ENCODE measurements at regions not wholly inside any gene's neighbourhood (a gene's known extent, or its start where the extent isn't known, plus 50 kb on each side); places are given as distances from the start of the nearest gene placed in this dataset.
"Not testable (repeated sequence)": the region's sequence is repeated elsewhere in the genome, so short reads cannot be mapped to it uniquely, and the experiment has no call there.

DNA sequence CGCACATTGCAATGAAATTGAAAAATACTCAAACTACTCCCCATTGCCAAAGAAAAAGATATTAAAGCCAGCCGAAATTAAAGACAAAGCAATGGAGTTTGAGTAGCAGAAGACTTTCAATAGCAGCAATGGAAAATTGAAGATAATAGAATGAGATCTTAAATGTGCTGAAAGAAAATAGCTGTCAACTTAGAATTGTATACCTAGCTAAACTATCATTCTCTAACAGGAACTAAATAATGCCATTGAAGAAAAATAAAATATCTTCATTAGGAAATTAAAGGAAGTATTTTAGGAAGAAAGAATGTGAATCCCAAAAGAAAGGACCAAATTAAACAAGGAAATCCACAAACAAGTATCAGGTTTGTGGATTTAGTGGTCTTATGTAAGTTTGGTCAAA is 165.6 kb downstream of the USP31 start:
- Histone ChIP-seq H3K14ac (ENCODE audit: insufficient read length) (no peak overlapping the region), H3K79me1 (ENCODE audit: low read depth, low read length) (no peaks in the 10 kb centered on the region), H4K91ac (replicated peaks; ENCODE audit: insufficient read length, low read length) (no peak overlapping the region), H4K5ac (ENCODE audit: insufficient read length, low read depth, low read length) (no peak overlapping the region), H2AFZ (ENCODE audit: low read length) (no peak overlapping the region), H3K4me3 (ENCODE audit: extremely low read depth in 1 of 4, insufficient read depth in 2 of 4, low read depth in 3 of 4, low read length in 4 of 4) (no peak overlapping the region), H3K18ac (ENCODE audit: extremely low read depth, low read length) (no peak overlapping the region), H3K9ac (replicated peaks in 1 of 4; ENCODE audit: extremely low read depth in 1 of 4, low read depth in 3 of 4, low read length in 3 of 4) (no peak overlapping the region), H3K27me3 (replicated peaks in 1 of 4; ENCODE audit: control insufficient read depth in 3 of 4, extremely low read depth in 1 of 4, insufficient read depth in 3 of 4, low read length in 3 of 4) (no peaks in the 10 kb centered on the region; a peak in 1 of 7 replicates), H2BK120ac (replicated peaks; ENCODE audit: low read depth, low read length) (no peak overlapping the region), H3K27ac (ENCODE audit: low read depth, low read length) (no peak overlapping the region), H4K20me1 (replicated peaks in 1 of 2; ENCODE audit: control insufficient read depth in 1 of 2, insufficient read depth in 2 of 2, low read length in 2 of 2) (no peaks in the 10 kb centered on the region), H2BK15ac (ENCODE audit: low read length) (no peak overlapping the region), H2BK12ac (ENCODE audit: low read depth, low read length) (no peak overlapping the region), H3K79me2 (ENCODE audit: control insufficient read depth in 1 of 2, insufficient read depth in 2 of 2, low read length in 2 of 2) (no peaks in the 10 kb centered on the region), H3K56ac (replicated peaks; ENCODE audit: insufficient read length, low read depth, low read length) (no peak overlapping the region), H3K4me2 (ENCODE audit: insufficient read depth in 1 of 2, low read depth in 2 of 2, low read length in 2 of 2) (no peak overlapping the region), H4K8ac (ENCODE audit: extremely low read depth, insufficient read depth, low read length) (no peak overlapping the region), H2BK5ac (ENCODE audit: low read depth, low read length) (no peak overlapping the region), H3K4me1 (replicated peaks in 1 of 4; ENCODE audit: control insufficient read depth in 3 of 4, insufficient read depth in 4 of 4, low read length in 3 of 4) (no peaks in the 10 kb centered on the region), H3K36me3 (ENCODE audit: control insufficient read depth in 2 of 4, insufficient read depth in 4 of 4, low read length in 3 of 4) (no peaks in the 10 kb centered on the region), H3K9me3 (ENCODE audit: insufficient read depth in 2 of 2, low read depth in 1 of 2, low read length in 1 of 2) (peaks cover 3 to 9% of the 10 kb centered on the region in 2 experiments; a peak in 2 of 4 replicates), H3K23me2 (ENCODE audit: low read depth, low read length) (peaks cover 4% of the 10 kb centered on the region; the same call in 1 of the 2 replicates), H2BK20ac (ENCODE audit: low read length) (no peak overlapping the region), H3K23ac (ENCODE audit: insufficient read length) (no peak overlapping the region), H2AK5ac (ENCODE audit: low read depth, low read length) (no peak overlapping the region), H3K4ac (replicated peaks; ENCODE audit: insufficient read length, low read depth, low read length) (no peak overlapping the region)
- CTCF ChIA-PET (ENCODE audit: partially characterized antibody), result no interaction called here
- TF ChIP-seq EZH2 (IDR thresholded peaks at IDR 0.05; ENCODE audit: low read depth, low read length, severe bottlenecking) (no peak), POLR2AphosphoS5 (IDR thresholded peaks at IDR 0.05; ENCODE audit: low read depth, low read length) (no peak)
- no peak for FAIRE-seq
- POLR2A ChIA-PET (ENCODE audit: partially characterized antibody), result no interaction called here
- DNase-seq (ENCODE audit: low read depth in 1 of 2, low spot score in 2 of 2), result no peak
- 91% methylated on average over 2 of the region's 2 CpGs; no CpG with 5 or more reads in 1 of the 2 experiments for WGBS, 2 experiments (ENCODE audit: extremely low coverage in 1 of 2, insufficient coverage in 1 of 2, insufficient read length in 1 of 2, insufficient replicate concordance in 2 of 2, low coverage in 1 of 2, low lambda C conversion rate in 2 of 2, missing lambda C conversion rate in 1 of 2)

DNA sequence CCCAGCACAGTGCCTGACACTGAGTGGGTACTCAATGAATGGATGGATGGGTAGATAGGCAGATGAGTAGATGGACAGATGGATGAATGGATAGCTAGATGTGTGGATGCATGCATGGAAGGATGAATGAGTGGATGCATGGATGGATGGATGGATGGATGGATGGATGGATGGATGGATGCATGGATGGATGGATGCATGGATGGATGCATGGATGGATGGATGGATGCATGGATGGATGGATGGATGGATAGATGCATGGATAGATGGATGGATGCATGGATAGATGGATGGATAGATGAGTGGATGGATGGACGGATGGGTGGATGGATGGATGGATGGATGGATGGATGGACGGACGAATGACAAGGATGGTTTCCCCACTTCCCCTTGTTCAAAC is 166.6 kb downstream of the HS3ST2 start:
- H3K4ac ChIP-seq (replicated peaks; ENCODE audit: insufficient read length, low read depth, low read length); H4K5ac ChIP-seq (ENCODE audit: insufficient read length, low read depth, low read length); H3K4me3 ChIP-seq (ENCODE audit: extremely low read depth in 1 of 4, insufficient read depth in 2 of 4, low read depth in 3 of 4, low read length in 4 of 4); H2BK5ac ChIP-seq (ENCODE audit: low read depth, low read length); H3K4me2 ChIP-seq (ENCODE audit: insufficient read depth in 1 of 2, low read depth in 2 of 2, low read length in 2 of 2); H2AFZ ChIP-seq (ENCODE audit: low read length); H3K18ac ChIP-seq (ENCODE audit: extremely low read depth, low read length); H3K27ac ChIP-seq (ENCODE audit: low read depth, low read length); H4K20me1 ChIP-seq (replicated peaks in 1 of 2; ENCODE audit: control insufficient read depth in 1 of 2, insufficient read depth in 2 of 2, low read length in 2 of 2); H2BK120ac ChIP-seq (replicated peaks; ENCODE audit: low read depth, low read length); H2BK15ac ChIP-seq (ENCODE audit: low read length); H3K23ac ChIP-seq (ENCODE audit: insufficient read length); H3K36me3 ChIP-seq (ENCODE audit: control insufficient read depth in 2 of 4, insufficient read depth in 4 of 4, low read length in 3 of 4); H2BK20ac ChIP-seq (ENCODE audit: low read length); DNase-seq (ENCODE audit: low read depth in 1 of 2, low spot score in 2 of 2); H3K14ac ChIP-seq (ENCODE audit: insufficient read length); H4K8ac ChIP-seq (ENCODE audit: extremely low read depth, insufficient read depth, low read length); POLR2A ChIA-PET (ENCODE audit: partially characterized antibody); H3K56ac ChIP-seq (replicated peaks; ENCODE audit: insufficient read length, low read depth, low read length); H3K79me2 ChIP-seq (ENCODE audit: control insufficient read depth in 1 of 2, insufficient read depth in 2 of 2, low read length in 2 of 2); H3K79me1 ChIP-seq (ENCODE audit: low read depth, low read length); FAIRE-seq; H3K4me1 ChIP-seq (replicated peaks in 1 of 4; ENCODE audit: control insufficient read depth in 3 of 4, insufficient read depth in 4 of 4, low read length in 3 of 4); H2BK12ac ChIP-seq (ENCODE audit: low read depth, low read length); H3K27me3 ChIP-seq (replicated peaks in 1 of 4; ENCODE audit: control insufficient read depth in 3 of 4, extremely low read depth in 1 of 4, insufficient read depth in 3 of 4, low read length in 3 of 4); H3K23me2 ChIP-seq (ENCODE audit: low read depth, low read length); H3K9me3 ChIP-seq (ENCODE audit: insufficient read depth in 2 of 2, low read depth in 1 of 2, low read length in 1 of 2); H4K91ac ChIP-seq (replicated peaks; ENCODE audit: insufficient read length, low read length); H3K9ac ChIP-seq (replicated peaks in 1 of 4; ENCODE audit: extremely low read depth in 1 of 4, low read depth in 3 of 4, low read length in 3 of 4); H2AK5ac ChIP-seq (ENCODE audit: low read depth, low read length): not testable (repeated sequence)
- CTCF ChIA-PET (ENCODE audit: partially characterized antibody), result interaction anchor here (1.1 to 6.2 kb wide), 2 partner anchors 82 to 168 kb away, joined by 4 to 92 read pairs; no protein-coding TSS in a partner anchor
- 74% methylated on average over 3 of the region's 3 CpGs; no CpG with 5 or more reads in 1 of the 2 experiments for WGBS, 2 experiments (ENCODE audit: extremely low coverage in 1 of 2, insufficient coverage in 1 of 2, insufficient read length in 1 of 2, insufficient replicate concordance in 2 of 2, low coverage in 1 of 2, low lambda C conversion rate in 2 of 2, missing lambda C conversion rate in 1 of 2)
